Frontal cortex (tissue), 3 donors: ENCODE measurements at regions not wholly inside any gene's neighbourhood (a gene's known extent, or its start where the extent isn't known, plus 50 kb on each side); places are given as distances from the start of the nearest gene placed in this dataset.

ENCODE experiments used
- DNase-seq, 2 donors: peaks; one replicate each; pipeline ENCODE4 v3.0.0; 2012; ENCODE audit warnings: low spot score in 2 of 2
- FAIRE-seq: peaks from 2 replicates; lab custom pipeline; 2012; peaks lifted over from hg19 to GRCh38; lab: Jason Lieb, UNC
- donor health status: control.
- donor health status: control.
- donor health status: control.

DNA sequence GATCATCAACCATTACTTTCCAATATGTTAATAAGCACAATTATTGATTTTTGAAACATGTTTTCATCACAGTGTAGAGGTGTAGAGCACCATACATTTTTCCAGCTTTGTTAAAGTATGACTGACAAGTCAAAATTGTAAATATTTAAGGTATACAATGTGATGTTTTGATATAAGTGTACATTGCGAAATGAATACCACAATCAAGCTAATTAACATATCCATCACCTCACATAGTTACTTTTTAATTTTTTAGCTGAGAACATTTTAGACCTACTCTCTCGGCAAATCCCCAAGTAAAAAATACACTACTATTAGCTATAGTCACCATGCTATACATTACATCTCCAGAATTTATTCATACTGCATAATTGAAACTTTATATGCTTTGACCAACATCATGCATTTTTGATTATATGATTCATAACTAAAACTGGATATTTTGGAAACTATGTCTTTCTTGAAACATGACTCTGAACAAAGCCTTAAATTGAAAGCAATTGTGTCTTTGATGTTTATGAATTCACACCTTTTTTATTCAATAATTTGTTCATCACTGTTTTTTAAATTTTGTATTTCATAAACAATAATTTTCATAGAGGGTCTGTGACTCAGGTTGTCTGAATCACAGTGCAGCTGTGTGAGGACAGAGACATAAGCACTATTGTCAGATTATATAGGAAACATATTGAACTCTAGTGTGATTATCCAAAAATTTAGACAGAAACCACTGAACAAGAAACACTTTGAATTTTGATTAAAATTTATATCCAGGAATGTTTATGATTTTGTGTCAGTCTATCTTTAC, 486.1 kb downstream of the SEMA3D start:
- DNase-seq (no peak), FAIRE-seq (no peak)

- DNase-seq (no peak), FAIRE-seq (no peak)
Observed at GRCh38 chr7:84697506-84697905, 489.4 kb downstream of the SEMA3D start.

DNA sequence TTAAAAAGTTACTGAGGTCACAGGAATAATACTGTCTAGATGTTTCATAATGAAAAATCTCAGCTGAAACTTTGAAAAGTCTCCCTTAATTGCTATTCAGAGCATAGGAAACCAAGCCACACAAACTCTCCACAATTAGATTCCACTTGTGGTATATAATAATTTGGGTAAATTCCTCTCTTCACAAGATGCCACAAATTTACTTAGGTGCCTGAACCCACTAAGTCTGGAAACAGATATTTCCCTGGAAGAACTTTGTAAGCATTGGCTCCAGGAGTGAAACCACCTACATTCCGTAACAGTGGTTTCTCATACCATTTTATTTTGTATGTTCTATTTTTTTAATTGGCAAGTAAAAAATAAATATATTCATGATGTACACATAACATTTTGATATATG, 493.4 kb downstream of the SEMA3D start:
- DNase-seq: no peak
- no peak for FAIRE-seq

- no peak for DNase-seq
- FAIRE-seq: no peak
Observed at GRCh38 chr7:84688671-84689070, 494.1 kb upstream of the SEMA3A start.

GRCh38 chr7:84686373-84686772, 491.8 kb upstream of the SEMA3A start:
- DNase-seq (no peak), FAIRE-seq (no peak)

DNA sequence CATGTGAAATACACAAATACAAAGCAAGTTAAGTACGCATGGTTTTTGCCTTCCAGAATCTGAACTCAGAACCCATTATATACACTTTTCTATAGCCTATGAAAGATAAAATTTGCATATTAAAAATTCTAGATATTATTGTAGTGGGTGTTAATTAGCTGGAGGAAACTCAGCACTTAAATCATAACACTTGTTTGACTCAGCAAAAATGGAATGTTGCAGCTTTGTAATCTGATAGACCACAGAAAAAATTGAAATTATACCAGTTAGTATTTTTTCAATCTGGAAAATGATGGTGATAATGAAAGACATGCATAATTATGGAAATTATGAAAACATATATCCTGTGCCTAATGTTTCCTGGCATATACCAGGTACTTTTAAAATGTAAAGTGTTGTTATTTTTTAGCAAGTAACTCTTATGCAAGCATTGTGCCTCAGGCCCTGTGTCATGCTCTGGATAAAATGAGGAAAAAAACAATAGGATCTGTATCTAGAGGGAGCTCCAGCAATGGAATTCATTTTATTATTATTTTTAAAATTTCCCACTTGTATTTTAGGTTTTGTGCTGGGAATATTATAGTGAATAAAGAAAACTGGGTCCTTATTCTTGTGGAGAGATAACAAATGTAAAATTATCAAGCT, 490.4 kb upstream of the SEMA3A start:
- DNase-seq (no peak), FAIRE-seq (no peak)

GRCh38 chr7:84682543-84682942, 488.0 kb upstream of the SEMA3A start:
- FAIRE-seq: no peak
- DNase-seq: no peak

- DNase-seq (no peak), FAIRE-seq (no peak)
Observed at GRCh38 chr7:84678841-84679240, 484.3 kb upstream of the SEMA3A start.

DNA sequence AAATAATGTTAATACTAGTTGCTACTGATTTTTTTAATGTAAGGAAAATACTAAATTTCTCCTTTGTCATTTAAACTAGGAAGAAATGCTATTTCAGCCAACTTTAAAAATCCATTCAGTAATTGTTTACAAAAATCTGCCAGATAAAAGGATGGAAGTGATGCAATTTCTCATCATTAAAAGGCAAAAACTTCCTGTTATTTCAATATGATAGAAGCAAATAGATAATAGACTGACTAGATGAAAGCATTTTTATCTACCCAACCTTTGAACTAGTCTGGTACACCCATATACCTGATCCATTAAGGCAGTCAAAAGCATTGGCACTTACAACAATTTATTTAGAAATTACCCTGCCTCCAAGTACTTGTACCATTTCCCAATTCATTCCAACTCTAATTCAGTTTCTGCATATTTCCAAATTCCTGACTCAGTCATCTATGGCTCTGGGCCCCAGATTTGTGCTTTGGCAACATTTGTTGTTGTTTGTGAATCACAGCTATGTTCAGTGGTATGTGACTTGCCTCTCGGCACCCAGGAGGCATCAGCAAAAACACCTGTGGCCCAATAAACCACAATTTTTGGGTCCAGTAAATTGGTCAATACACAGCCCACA, 482.6 kb upstream of the SEMA3A start:
- DNase-seq: no peak

GRCh38 chr7:84675633-84676034, 481.0 kb upstream of the SEMA3A start:
- no peak for FAIRE-seq
- DNase-seq: no peak

More for the DNA sequence above, 482.6 kb upstream of the SEMA3A start:
- FAIRE-seq: no peak

DNA sequence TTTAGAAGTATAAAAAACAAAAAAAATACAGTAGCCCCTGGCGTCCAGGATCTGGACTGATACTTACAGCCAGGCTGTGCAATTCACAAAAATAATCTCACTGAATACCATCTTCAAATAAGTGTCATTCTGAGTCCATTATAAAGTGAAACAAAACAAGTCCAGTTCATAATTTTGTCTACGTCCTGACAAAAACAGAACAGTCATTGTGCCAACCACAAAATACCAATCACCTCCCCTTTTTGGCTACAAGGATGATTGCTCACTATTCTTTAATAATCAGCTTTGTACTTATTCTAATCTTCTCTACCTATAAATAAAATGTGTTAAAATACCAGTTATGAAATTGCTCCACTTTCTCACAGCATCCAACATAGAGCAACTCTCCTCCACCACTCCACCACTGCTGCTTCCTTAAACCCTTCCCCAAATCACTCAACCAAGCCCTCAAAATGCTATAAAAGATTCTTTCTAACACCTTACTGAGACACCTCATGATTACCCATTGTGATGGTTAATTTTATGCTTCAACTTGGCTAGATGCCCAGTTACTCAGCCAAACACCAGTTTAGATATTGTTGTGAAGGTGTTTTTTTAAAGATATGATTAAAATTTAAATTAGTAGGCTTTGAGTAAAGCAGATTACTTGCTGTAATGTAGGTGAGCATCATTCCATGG, 479.8 kb upstream of the SEMA3A start:
- DNase-seq: no peak
- FAIRE-seq: no peak

- FAIRE-seq: no peak
- no peak for DNase-seq
Observed at GRCh38 chr7:84669177-84669732, 474.7 kb upstream of the SEMA3A start.

GRCh38 chr7:84668116-84668515, 473.5 kb upstream of the SEMA3A start:
- FAIRE-seq (no peak), DNase-seq (no peak)

GRCh38 chr7:84666651-84667050, 472.1 kb upstream of the SEMA3A start:
- DNase-seq (no peak), FAIRE-seq (no peak)

DNA sequence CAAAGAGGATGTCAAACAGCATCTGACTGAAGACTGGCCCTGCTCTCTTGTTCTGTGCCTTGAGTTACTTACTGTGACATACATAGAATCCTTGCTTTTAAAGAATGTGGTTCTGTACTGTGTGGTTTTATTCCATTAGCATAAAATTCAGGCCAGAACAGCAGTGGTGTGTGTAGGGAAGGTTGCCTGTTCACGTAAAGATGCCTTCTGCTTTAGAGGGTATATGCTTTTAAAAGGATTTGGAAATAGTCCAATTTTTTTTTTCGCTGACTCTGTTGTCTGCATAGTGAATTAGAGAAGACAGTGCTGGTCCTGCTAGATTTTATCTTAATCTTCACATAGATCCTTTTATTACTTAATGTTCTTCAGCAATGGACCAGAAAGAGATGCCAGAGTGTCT, 470.8 kb upstream of the SEMA3A start:
- FAIRE-seq (no peak), DNase-seq (no peak)

DNA sequence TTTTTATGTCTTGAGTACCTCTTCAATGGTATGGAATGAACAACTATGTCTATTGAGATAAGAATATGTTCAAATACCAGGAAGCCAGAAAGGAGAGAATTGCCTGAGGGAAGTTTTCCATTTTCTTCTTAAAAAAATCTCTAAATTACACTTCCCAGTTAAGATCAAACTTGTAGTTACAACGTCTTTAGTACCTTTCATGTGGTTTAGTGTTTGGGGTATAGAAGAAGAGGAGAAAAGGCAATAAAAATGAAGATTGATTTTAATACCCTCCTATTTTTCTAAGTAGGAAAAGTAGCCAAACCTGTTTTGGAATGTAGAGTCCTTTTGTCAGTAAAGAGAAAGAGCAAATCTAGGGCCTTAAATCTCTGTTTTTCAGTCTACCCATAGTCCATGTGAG, 470.0 kb upstream of the SEMA3A start:
- no peak for FAIRE-seq
- DNase-seq: no peak

DNA sequence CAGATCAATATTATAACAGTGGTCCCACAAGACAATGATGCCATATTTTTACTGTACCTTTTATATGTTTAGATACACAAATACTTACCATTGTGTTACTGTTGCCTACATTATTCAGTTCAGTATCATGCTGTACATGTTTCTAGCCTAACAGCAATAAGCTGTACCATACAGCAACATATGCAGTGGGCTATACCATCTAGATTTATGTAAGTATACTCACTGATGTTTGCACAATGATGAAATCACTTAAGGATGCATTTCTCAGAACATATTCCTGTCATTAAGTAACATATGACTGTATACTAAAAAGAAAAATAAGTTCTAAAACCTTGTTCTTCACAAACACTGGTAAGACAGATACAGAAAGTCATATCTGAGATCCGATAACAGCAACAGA, 468.6 kb upstream of the SEMA3A start:
- no peak for FAIRE-seq
- no peak for DNase-seq

DNA sequence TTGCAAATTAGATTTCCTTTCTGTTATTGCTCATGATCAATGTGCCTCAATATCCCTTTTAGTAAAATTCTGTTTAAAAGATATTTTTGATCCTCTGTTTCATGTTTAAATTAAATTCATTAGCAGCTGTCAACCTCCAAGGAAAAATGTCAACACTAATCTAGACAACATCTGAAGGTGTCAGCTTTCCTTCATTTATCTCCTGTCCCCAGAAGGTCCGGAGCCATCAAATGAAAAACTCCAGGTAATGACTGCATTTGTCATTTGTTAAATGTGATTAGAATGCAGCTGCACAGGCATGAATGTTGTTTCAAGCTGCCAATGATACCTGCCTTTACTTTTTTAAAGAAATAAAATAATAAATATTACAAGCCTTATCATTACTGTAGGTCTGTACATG, 463.7 kb upstream of the SEMA3A start:
- DNase-seq (no peak), FAIRE-seq (no peak)

- no peak for FAIRE-seq
- no peak for DNase-seq
Observed at GRCh38 chr7:84654273-84654672, 459.7 kb upstream of the SEMA3A start.

- DNase-seq: no peak
- no peak for FAIRE-seq
Observed at GRCh38 chr7:84651876-84652275, 457.3 kb upstream of the SEMA3A start.
